Esophagus muscularis mucosa (tissue), 4 donors: ENCODE measurements at regions not wholly inside any gene's neighbourhood (a gene's known extent, or its start where the extent isn't known, plus 50 kb on each side); places are given as distances from the start of the nearest gene placed in this dataset.

ENCODE experiments used
- CTCF ChIP-seq, 3 experiments: fragments of 200-600 bp in 2 of 3; fragments of 450-650 bp in 1 of 3; sonication (generic) in 2 of 3; IDR thresholded peaks; one replicate each; pipeline ENCODE4 v1.5.1; 2017 to 2019; ENCODE audit warnings: antibody characterized with exemption in 3 of 3, mild to moderate bottlenecking in 2 of 3, moderate library complexity in 1 of 3
- EP300 ChIP-seq: sonication (generic); formaldehyde crosslinking; IDR thresholded peaks from one replicate; pipeline ENCODE4 v1.6.1; 2017; ENCODE audit warnings: antibody characterized with exemption
- POLR2AphosphoS5 ChIP-seq, 2 donors: sonication (generic); formaldehyde crosslinking; IDR thresholded peaks; one replicate each; pipeline ENCODE4 v1.6.1; 2017; ENCODE audit warnings: antibody characterized with exemption in 2 of 2

- no peak for TF ChIP-seq CTCF (IDR thresholded peaks at IDR 0.05)
- TF ChIP-seq POLR2AphosphoS5 (IDR thresholded peaks at IDR 0.05), result no peak
- no peak for TF ChIP-seq EP300
Measured at GRCh38 chr12:75959060-75959459, 72.5 kb downstream of the PHLDA1 start.
